ENCODE measurements at regions not wholly inside any gene's neighbourhood (a gene's known extent, or its start where the extent isn't known, plus 50 kb on each side); places are given as distances from the start of the nearest gene placed in this dataset.

- TF ChIP-seq CTCF (IDR thresholded peaks at IDR 0.05; ENCODE audit: borderline replicate concordance, control extremely low read depth, extremely low read depth, insufficient read depth, missing control alignments), result no peak
- no peak for DNase-seq (ENCODE audit: low spot score)
- in situ Hi-C loops (cut with MboI; ENCODE audit: low sequenced_read_pairs, unreplicated experiment), result no loop called here
Observed at GRCh38 chr20:39132093-39132492, 169.9 kb downstream of the DHX35 start.

GRCh38 chr20:39130627-39131026 is 168.5 kb downstream of the DHX35 start:
- TF ChIP-seq CTCF (IDR thresholded peaks at IDR 0.05; ENCODE audit: borderline replicate concordance, control extremely low read depth, extremely low read depth, insufficient read depth, missing control alignments), result no peak
- in situ Hi-C loops (cut with MboI; ENCODE audit: low sequenced_read_pairs, unreplicated experiment), result no loop called here
- no peak for DNase-seq (ENCODE audit: low spot score)

GRCh38 chr20:39129523-39129922 is 167.4 kb downstream of the DHX35 start:
- in situ Hi-C loops (cut with MboI; ENCODE audit: low sequenced_read_pairs, unreplicated experiment), result no loop called here
- no peak for TF ChIP-seq CTCF (IDR thresholded peaks at IDR 0.05; ENCODE audit: borderline replicate concordance, control extremely low read depth, extremely low read depth, insufficient read depth, missing control alignments)
- no peak for DNase-seq (ENCODE audit: low spot score)

GRCh38 chr20:39124064-39124463 is 161.9 kb downstream of the DHX35 start:
- in situ Hi-C loops (cut with MboI; ENCODE audit: low sequenced_read_pairs, unreplicated experiment), result no loop called here
- no peak for DNase-seq (ENCODE audit: low spot score)
- TF ChIP-seq CTCF (IDR thresholded peaks at IDR 0.05; ENCODE audit: borderline replicate concordance, control extremely low read depth, extremely low read depth, insufficient read depth, missing control alignments), result no peak

- DNase-seq (ENCODE audit: low spot score), result no peak
- no peak for TF ChIP-seq CTCF (IDR thresholded peaks at IDR 0.05; ENCODE audit: borderline replicate concordance, control extremely low read depth, extremely low read depth, insufficient read depth, missing control alignments)
- in situ Hi-C loops (cut with MboI; ENCODE audit: low sequenced_read_pairs, unreplicated experiment), result no loop called here
Observed at GRCh38 chr20:39123185-39123557, 161.0 kb downstream of the DHX35 start.

GRCh38 chr20:39117491-39117890 is 155.3 kb downstream of the DHX35 start:
- in situ Hi-C loops (cut with MboI; ENCODE audit: low sequenced_read_pairs, unreplicated experiment), result no loop called here
- no peak for DNase-seq (ENCODE audit: low spot score)
- TF ChIP-seq CTCF (IDR thresholded peaks at IDR 0.05; ENCODE audit: borderline replicate concordance, control extremely low read depth, extremely low read depth, insufficient read depth, missing control alignments), result no peak

- in situ Hi-C loops (cut with MboI; ENCODE audit: low sequenced_read_pairs, unreplicated experiment), result no loop called here
- no peak for DNase-seq (ENCODE audit: low spot score)
- TF ChIP-seq CTCF (IDR thresholded peaks at IDR 0.05; ENCODE audit: borderline replicate concordance, control extremely low read depth, extremely low read depth, insufficient read depth, missing control alignments), result no peak
Observed at GRCh38 chr20:39116020-39116419, 153.9 kb downstream of the DHX35 start.
